SJCRH30 (cell line): ENCODE measurements at regions not wholly inside any gene's neighbourhood (a gene's known extent, or its start where the extent isn't known, plus 50 kb on each side); places are given as distances from the start of the nearest gene placed in this dataset.
"Not testable (repeated sequence)": the region's sequence is repeated elsewhere in the genome, so short reads cannot be mapped to it uniquely, and the experiment has no call there.

Experiments
- DNase-seq, 2 experiments: peaks; one replicate each; pipeline ENCODE4 v3.0.0-alpha.2; 2015 to 2020
- H3K27ac ChIP-seq: fragments of 250-450 bp; sonication (Bioruptor Pico); 2 replicates; pipeline ENCODE4 v1.5.1; 2020; ENCODE audit warnings: mild to moderate bottlenecking, moderate library complexity
- H3K27me3 ChIP-seq: fragments of 250-450 bp; sonication (Bioruptor Pico); 2 replicates; pipeline ENCODE4 v1.5.1; 2020; ENCODE audit warnings: mild to moderate bottlenecking, moderate library complexity
- H3K36me3 ChIP-seq: fragments of 250-450 bp; sonication (Bioruptor Pico); 2 replicates; pipeline ENCODE4 v1.5.1; 2020; ENCODE audit warnings: mild to moderate bottlenecking, moderate library complexity
- H3K4me1 ChIP-seq: fragments of 250-450 bp; sonication (Bioruptor Pico); 2 replicates; pipeline ENCODE4 v1.5.1; 2020; ENCODE audit warnings: mild to moderate bottlenecking, moderate library complexity
- H3K4me3 ChIP-seq: fragments of 250-450 bp; sonication (Bioruptor Pico); 2 replicates; pipeline ENCODE4 v1.5.1; 2020; ENCODE audit warnings: mild to moderate bottlenecking, moderate library complexity
- H3K9me3 ChIP-seq: fragments of 250-450 bp; sonication (Bioruptor Pico); replicated peaks from 2 replicates; pipeline ENCODE4 v1.5.1; 2020; ENCODE audit warnings: mild to moderate bottlenecking, moderate library complexity

- not testable (repeated sequence) for H3K27me3 ChIP-seq, H3K4me1 ChIP-seq, DNase-seq, H3K27ac ChIP-seq, H3K36me3 ChIP-seq, H3K4me3 ChIP-seq, H3K9me3 ChIP-seq
Observed at GRCh38 chr6:57822448-57822847, 505.0 kb downstream of the PRIM2 start.

DNA sequence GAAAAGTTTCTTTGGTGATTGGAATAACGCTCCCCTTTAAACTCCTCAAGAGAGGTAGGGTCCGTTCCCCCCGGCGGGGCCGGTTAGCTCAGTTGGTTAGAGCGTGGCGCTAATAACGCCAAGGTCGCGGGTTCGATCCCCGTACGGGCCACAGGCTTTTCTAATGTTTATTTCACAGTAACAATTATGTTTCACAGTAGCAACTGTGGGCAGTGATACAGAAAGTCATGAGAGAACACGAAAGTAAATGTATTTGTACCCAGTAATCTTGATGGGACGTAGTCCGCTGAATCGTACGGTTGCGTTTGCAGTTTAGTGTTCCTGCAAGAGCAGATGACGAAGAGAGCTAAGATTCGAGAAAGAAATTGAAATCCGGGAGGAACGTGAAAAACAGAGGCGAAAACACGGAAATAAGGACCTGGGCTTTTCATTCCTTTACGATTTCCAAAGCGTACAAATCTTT is 505.5 kb downstream of the PRIM2 start:
- Histone ChIP-seq H3K4me1 (no peaks in the 10 kb centered on the region), H3K9me3 (no peaks in the 10 kb centered on the region), H3K27me3 (no peaks in the 10 kb centered on the region), H3K27ac (no peak overlapping the region), H3K4me3 (no peak overlapping the region), H3K36me3 (no peaks in the 10 kb centered on the region)
- no peak for DNase-seq

DNA sequence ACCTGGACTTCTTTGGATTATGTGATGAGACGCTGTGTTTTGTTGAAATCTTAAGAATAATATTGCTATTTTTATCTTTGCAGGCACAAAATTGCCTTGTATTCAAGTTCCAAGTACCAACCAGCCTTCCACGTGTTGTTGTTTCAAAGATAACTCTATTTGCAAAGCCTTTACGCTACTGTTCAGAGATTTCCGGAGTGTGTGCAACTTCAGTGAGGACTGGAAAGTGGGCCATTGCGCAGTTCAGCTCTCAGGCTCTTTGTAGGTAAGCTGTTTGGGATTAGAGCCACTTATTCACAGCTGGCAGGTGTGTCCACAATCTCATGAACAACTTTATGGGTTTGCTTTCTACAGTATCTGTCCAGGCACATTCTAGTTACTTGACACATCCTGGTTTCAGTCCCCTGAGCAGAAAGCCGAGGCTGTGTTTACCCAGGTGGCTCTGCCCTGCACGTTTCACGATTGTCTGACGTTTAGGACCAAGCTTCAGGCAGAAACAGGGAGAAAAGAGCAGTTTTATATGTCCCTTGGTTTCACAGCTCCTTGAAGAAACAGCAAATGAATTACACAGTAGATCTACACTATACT is 520.3 kb downstream of the PRIM2 start:
- not testable (repeated sequence) for H3K27me3 ChIP-seq, H3K4me3 ChIP-seq, H3K27ac ChIP-seq, DNase-seq, H3K36me3 ChIP-seq, H3K4me1 ChIP-seq, H3K9me3 ChIP-seq

DNA sequence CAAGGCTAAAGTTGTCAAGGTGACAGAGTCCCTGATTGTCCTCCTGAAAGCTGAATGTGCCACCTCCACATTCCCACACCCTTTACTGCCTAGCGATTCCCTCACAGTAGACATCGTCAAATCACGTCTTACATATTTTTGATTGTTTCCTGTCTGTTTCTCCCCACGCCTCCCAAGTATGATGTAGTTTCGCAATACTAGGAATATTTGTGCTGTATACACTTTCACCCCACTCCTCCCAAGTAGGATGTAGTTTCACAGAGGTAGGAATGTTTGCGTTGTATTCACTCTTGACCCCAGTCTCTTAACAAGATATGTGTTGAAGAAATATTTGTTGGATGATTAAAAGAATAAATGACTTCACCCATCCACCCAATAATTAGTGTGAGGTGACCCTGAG is 524.1 kb downstream of the PRIM2 start:
- not testable (repeated sequence) for H3K4me1 ChIP-seq, DNase-seq, H3K27ac ChIP-seq

GRCh38 chr6:57853745-57854407 is 536.4 kb downstream of the PRIM2 start:
- peak overlapping the region; percentile 27; the same call in 1 of the 2 replicates for H3K4me3 ChIP-seq
- H3K27me3 ChIP-seq, H3K9me3 ChIP-seq, H3K4me1 ChIP-seq, H3K36me3 ChIP-seq, H3K27ac ChIP-seq: not testable (repeated sequence)
- DNase-seq, result peak; percentile 11 to 35

More for the DNA sequence above, 524.1 kb downstream of the PRIM2 start:
- H3K36me3 ChIP-seq, H3K27me3 ChIP-seq, H3K9me3 ChIP-seq, H3K4me3 ChIP-seq: not testable (repeated sequence)

DNA sequence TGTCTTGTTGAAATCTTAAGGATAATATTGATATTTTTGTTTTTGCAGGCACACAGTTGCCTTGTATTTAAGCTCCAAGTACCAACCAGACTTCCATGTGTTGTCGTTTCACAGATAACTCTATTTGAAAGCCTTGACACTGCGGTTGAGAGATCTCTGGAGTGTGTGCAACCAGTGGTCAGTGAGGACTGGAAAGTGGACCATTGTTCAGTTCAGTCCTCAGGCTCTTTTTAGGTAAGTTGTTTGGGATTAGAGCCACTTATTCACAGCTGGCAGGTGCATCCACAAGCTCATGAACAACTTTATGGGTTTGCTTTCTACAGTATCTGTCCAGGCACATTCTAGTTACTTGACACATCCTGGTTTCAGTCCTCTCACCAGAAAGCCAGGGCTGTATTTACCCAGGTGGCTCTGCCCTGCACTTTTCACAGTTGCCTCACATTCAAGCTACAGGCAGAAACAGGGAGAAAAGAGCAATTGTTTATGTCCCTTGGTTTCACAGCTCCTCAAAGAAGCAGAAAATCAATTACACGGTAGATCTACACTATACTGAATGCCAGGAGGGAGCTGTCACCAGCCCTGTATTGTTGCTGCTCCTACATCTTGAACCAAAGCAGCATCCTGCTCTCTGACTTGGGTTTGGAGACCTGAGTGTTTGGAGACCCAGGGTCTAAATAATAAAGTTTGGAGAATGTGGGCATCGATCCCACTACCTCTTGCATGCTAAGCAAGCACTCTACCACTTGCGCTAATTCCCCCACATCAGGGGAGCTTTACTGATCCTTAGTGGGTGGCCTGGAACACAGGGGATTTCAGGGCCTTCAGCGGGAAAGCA is 543.3 kb downstream of the PRIM2 start:
- not testable (repeated sequence) for H3K36me3 ChIP-seq, H3K4me3 ChIP-seq, H3K9me3 ChIP-seq, H3K27me3 ChIP-seq
- peaks cover 21% of the 10 kb centered on the region for H3K4me1 ChIP-seq
- peak overlapping the region; percentile 94 for H3K27ac ChIP-seq
- peak; percentile 88 to 95 for DNase-seq

GRCh38 chr6:57870083-57870482 is 552.7 kb downstream of the PRIM2 start:
- H3K9me3 ChIP-seq, H3K4me1 ChIP-seq, H3K36me3 ChIP-seq, H3K27ac ChIP-seq, H3K4me3 ChIP-seq, H3K27me3 ChIP-seq: not testable (repeated sequence)
- DNase-seq, result peak in 1 of 2 experiments; percentile 9

DNA sequence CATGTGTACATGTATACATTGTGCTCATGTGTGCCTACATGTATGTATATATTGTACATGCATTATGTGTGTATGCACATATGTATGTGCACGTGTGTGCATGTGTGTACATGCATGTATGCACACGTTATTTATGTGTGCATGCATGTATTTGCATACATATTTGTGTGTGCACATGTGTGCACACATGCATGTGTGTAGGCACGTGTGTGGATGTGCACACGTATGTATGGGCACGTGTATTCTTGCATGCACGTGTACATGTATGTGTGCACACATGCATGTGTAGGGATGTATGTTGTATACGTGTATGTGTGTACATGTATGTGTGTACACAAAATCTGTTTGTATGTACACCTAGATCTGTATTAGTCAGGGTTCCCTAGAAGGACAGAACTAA is 556.0 kb downstream of the PRIM2 start:
- H3K4me3 ChIP-seq, H3K27me3 ChIP-seq, H3K4me1 ChIP-seq, H3K36me3 ChIP-seq, H3K9me3 ChIP-seq, H3K27ac ChIP-seq, DNase-seq: not testable (repeated sequence)

DNA sequence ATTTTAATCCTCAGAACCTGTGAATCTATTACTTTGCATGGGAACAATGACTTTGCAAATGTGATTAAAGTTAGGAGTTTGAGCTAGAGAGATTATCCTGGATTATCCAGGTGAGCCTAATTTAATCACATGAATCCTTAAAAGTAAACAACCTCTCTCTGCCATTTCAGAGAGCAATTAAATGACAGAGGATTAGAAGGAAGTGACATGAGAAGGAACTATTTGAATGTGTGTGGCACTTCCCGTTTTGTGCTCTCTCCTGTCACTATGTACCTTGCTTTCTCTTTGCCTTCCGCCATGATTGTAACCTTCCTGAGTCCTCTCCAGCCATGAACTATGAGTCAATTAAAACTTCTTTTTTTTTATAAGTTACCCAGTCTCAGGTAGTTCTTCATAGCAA is 559.2 kb downstream of the PRIM2 start:
- H3K4me3 ChIP-seq, result not testable (repeated sequence)

DNA sequence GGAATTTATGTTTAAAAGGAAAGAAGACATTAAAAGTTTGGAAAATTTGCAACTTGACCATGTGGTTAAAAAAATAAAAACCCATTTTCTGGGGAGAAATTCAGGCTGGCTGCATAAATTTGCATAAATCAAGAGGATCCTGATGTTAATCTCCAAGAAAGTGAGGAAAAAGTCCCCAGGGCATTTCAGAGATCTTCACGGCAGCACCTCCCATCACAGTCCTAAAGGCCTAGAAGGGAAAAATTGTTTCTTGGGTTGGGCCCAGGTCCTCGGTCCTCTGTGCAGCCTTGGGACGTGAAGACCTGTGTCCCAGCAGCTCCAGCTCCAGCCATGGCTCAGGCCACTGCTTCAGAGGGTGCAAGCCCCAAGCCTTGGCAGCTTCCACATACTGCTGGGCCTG is 560.3 kb downstream of the PRIM2 start:
- H3K27ac ChIP-seq, H3K36me3 ChIP-seq, H3K4me1 ChIP-seq, H3K27me3 ChIP-seq, H3K4me3 ChIP-seq, H3K9me3 ChIP-seq, DNase-seq: not testable (repeated sequence)

More for the DNA sequence above, 559.2 kb downstream of the PRIM2 start:
- H3K36me3 ChIP-seq, H3K4me1 ChIP-seq, H3K9me3 ChIP-seq, H3K27ac ChIP-seq, H3K27me3 ChIP-seq, DNase-seq: not testable (repeated sequence)

DNA sequence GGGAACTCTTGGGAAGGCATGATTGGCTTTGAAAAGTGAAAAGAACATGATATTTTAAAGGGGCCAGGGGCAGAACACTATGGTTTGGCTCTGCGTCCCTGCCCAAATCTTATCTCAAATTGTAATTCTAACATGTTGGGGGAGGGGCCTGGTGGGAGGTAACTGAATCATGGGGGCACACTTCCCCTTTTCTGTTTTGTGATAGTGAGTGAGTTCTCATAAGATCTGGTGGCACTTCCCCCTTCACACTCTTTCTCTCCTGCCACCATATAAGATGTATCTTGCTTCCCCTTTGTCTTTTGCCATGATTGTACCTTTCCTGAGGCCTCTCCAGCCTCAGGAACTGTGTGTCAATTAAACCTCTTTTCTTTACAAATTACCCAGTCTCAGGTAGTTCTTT is 561.4 kb downstream of the PRIM2 start:
- not testable (repeated sequence) for DNase-seq, H3K4me1 ChIP-seq, H3K27me3 ChIP-seq, H3K9me3 ChIP-seq, H3K4me3 ChIP-seq, H3K36me3 ChIP-seq, H3K27ac ChIP-seq

DNA sequence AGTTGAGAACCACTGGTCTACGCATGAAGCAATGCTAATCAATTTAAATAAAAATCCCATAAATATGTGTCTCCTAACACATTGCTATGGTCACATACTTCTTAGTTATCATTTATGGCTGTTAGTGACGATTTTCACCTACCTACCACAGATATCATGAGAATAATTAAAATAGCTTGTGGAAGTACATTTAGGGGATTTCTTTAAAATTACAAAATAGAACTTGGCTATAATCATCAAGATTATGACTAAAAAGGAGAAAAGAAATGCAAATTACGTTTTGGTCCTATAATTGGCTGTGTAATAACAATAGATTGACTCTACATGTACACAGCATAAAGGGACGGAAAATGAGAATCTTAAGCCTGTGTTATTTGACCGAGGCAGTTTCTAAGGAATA is 581.4 kb downstream of the PRIM2 start:
- DNase-seq, H3K4me3 ChIP-seq, H3K27ac ChIP-seq, H3K4me1 ChIP-seq, H3K27me3 ChIP-seq, H3K9me3 ChIP-seq, H3K36me3 ChIP-seq: not testable (repeated sequence)

DNA sequence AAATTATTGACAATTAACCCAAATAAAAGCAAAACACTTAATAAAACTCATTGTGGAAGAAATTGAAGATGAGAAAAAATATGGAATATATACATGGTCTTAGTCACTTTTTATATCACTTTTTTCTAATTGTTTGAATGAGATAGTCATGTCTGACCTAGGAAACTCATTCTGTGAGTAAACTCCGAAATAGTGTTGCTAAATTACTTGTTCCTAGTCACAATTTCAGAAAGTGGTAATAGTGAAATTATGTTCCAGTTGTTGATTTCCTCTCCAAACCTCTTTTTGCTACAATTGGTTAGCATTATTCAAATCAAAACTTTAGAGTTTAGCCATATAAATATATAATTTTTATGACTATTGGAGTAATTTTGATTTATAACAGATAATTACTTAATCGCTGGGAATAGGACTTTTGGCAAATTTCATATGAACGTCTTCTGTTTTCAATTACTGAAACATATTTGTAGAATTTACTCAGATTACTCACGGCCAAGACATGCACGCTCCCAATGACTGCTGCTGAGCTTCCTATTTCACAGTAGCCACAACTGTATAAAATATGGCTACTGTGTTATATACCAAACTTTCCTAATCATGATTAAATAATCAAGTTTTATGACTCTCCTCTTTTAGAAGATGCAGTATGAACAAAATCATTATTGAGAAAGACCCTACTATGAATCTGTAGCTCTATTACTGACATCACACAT is 583.4 kb downstream of the PRIM2 start:
- not testable (repeated sequence) for H3K4me3 ChIP-seq

DNA sequence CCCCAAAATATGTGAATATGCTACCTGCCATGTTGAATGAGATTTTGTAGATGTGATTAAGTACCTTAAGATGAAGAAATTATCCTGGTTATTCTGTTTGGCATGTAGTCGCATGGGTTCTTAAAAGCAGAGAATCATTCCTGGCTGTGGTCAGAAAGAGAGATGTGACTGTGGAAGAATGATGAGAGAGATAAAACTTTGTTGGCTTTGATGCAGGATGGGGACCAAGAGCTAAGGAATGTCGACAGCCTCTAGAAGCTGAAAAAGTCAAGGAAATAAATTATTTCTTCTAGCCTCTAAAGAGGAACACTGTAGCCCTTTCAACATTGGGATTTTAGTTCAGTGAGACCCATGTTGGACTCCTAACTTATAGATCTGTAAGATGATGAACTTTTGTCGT is 584.0 kb downstream of the PRIM2 start:
- not testable (repeated sequence) for H3K27me3 ChIP-seq, H3K4me1 ChIP-seq, H3K9me3 ChIP-seq, H3K4me3 ChIP-seq, DNase-seq, H3K27ac ChIP-seq, H3K36me3 ChIP-seq

More for the DNA sequence above, 583.4 kb downstream of the PRIM2 start:
- not testable (repeated sequence) for H3K27me3 ChIP-seq, H3K9me3 ChIP-seq, DNase-seq, H3K36me3 ChIP-seq, H3K27ac ChIP-seq, H3K4me1 ChIP-seq

DNA sequence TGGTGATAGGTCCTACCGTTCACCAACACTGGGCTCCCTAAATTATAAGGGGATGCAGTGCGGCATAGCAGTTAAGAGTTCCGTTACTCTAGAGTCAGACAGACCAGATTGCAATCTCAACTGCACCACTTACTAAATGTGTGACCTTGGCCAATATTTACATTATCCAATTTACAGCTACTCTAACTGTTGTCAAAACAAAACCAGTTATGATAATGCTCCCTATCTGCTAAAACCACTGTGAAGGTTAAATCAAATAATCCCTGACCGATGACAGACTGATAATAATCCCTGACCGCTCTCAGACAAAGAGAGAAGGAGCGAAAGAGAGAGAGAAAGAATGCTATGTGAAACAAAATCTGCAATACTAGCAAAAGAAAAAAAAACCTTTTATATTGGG is 586.9 kb downstream of the PRIM2 start:
- not testable (repeated sequence) for H3K9me3 ChIP-seq, H3K36me3 ChIP-seq, H3K4me1 ChIP-seq, H3K27me3 ChIP-seq
- Histone ChIP-seq H3K4me3 (peak overlapping the region; percentile 15; the same call in 1 of the 2 replicates), H3K27ac (0 out of 2 replicates have a peak overlapping the region, but pooled peaks have one; percentile 10)
- DNase-seq, result peak in 1 of 2 experiments; percentile 6
